GM12865 (cell line): ENCODE measurements at regions not wholly inside any gene's neighbourhood (a gene's known extent, or its start where the extent isn't known, plus 50 kb on each side); places are given as distances from the start of the nearest gene placed in this dataset.

Source experiments
- DNase-seq: peaks from one replicate; pipeline ENCODE4 v3.0.0; 2010; ENCODE audit warnings: low read depth
- H3K4me3 ChIP-seq: 2 replicates; pipeline ENCODE4 v1.5.1; 2011; ENCODE audit warnings: mild to moderate bottlenecking, low read depth, low read length, control low read depth
- CTCF ChIP-seq: IDR thresholded peaks from 2 replicates; pipeline ENCODE4 v1.5.1; 2011; ENCODE audit warnings: low read length, control low read depth, low read depth, inconsistent platforms; ENCODE audit not compliant: insufficient read depth; ENCODE audit errors: missing control alignments

GRCh38 chr10:4549139-4549653 lies 276.8 kb upstream of the AKR1E2 start:
- no peak for TF ChIP-seq CTCF
- no peak overlapping the region for H3K4me3 ChIP-seq
- DNase-seq = no peak

GRCh38 chr10:4546931-4547330 lies 279.1 kb upstream of the AKR1E2 start:
- no peak for DNase-seq
- no peak for TF ChIP-seq CTCF
- H3K4me3 ChIP-seq = no peak overlapping the region

- no peak overlapping the region for H3K4me3 ChIP-seq
- DNase-seq = no peak
- TF ChIP-seq CTCF = no peak
Observed at GRCh38 chr10:4546500-4546899, 279.5 kb upstream of the AKR1E2 start.

GRCh38 chr10:4545062-4545461 lies 280.9 kb upstream of the AKR1E2 start:
- no peak for DNase-seq
- H3K4me3 ChIP-seq = no peak overlapping the region
- TF ChIP-seq CTCF = no peak

GRCh38 chr10:4543938-4544533 lies 282.0 kb upstream of the AKR1E2 start:
- no peak for DNase-seq
- no peak for TF ChIP-seq CTCF
- no peak overlapping the region for H3K4me3 ChIP-seq

- H3K4me3 ChIP-seq = no peak overlapping the region
- no peak for DNase-seq
- TF ChIP-seq CTCF = no peak
Observed at GRCh38 chr10:4541292-4541691, 284.7 kb upstream of the AKR1E2 start.

GRCh38 chr10:4538016-4538415 lies 288.0 kb upstream of the AKR1E2 start:
- DNase-seq = no peak
- H3K4me3 ChIP-seq = no peak overlapping the region
- TF ChIP-seq CTCF = no peak
